ENCODE measurements at regions not wholly inside any gene's neighbourhood (a gene's known extent, or its start where the extent isn't known, plus 50 kb on each side); places are given as distances from the start of the nearest gene placed in this dataset.
"Not testable (repeated sequence)": the region's sequence is repeated elsewhere in the genome, so short reads cannot be mapped to it uniquely, and the experiment has no call there.

GRCh38 chrX:9349572-9350494 is 115.0 kb upstream of the TBL1X start:
- DNase-seq: no peak

- DNase-seq: no peak
These were observed 113.7 kb upstream of the TBL1X start for GRCh38 chrX:9351126-9351525.

- DNase-seq: no peak
These were observed 112.6 kb upstream of the TBL1X start for GRCh38 chrX:9352243-9352642.

- no peak for DNase-seq
These were observed 112.0 kb upstream of the TBL1X start for GRCh38 chrX:9352694-9353411.

GRCh38 chrX:9354918-9355317 is 109.9 kb upstream of the TBL1X start:
- no peak for DNase-seq

GRCh38 chrX:9355739-9356138 is 109.1 kb upstream of the TBL1X start:
- DNase-seq: no peak

GRCh38 chrX:9356846-9357245 is 108.0 kb upstream of the TBL1X start:
- no peak for DNase-seq

- DNase-seq: no peak
These were observed 107.2 kb upstream of the TBL1X start for GRCh38 chrX:9357518-9358114.

GRCh38 chrX:9362363-9362928 is 102.4 kb upstream of the TBL1X start:
- no peak for DNase-seq

- DNase-seq: no peak
These were observed 97.4 kb upstream of the TBL1X start for GRCh38 chrX:9367421-9367820.

- DNase-seq: no peak
These were observed 96.6 kb upstream of the TBL1X start for GRCh38 chrX:9368262-9368661.

- no peak for DNase-seq
These were observed 95.0 kb upstream of the TBL1X start for GRCh38 chrX:9369802-9370291.

GRCh38 chrX:9370893-9371292 is 94.0 kb upstream of the TBL1X start:
- DNase-seq: no peak

GRCh38 chrX:9372866-9373265 is 92.0 kb upstream of the TBL1X start:
- DNase-seq: no peak

- DNase-seq: no peak
These were observed 91.1 kb upstream of the TBL1X start for GRCh38 chrX:9373789-9374188.

- no peak for DNase-seq
These were observed 90.3 kb upstream of the TBL1X start for GRCh38 chrX:9374555-9374954.

GRCh38 chrX:9376111-9376510 is 88.7 kb upstream of the TBL1X start:
- no peak for DNase-seq

GRCh38 chrX:9377216-9377615 is 87.6 kb upstream of the TBL1X start:
- not testable (repeated sequence) for DNase-seq

GRCh38 chrX:9378980-9379696 is 85.7 kb upstream of the TBL1X start:
- DNase-seq: no peak

GRCh38 chrX:9379697-9380551 is 84.9 kb upstream of the TBL1X start:
- DNase-seq: no peak

GRCh38 chrX:9383655-9384054 is 81.2 kb upstream of the TBL1X start:
- no peak for DNase-seq

- DNase-seq: no peak
These were observed 76.4 kb upstream of the TBL1X start for GRCh38 chrX:9388450-9388849.
